Activated B cell treated with CpG ODN at 0.5 μM for 24 hours (primary cell): ENCODE measurements at regions not wholly inside any gene's neighbourhood (a gene's known extent, or its start where the extent isn't known, plus 50 kb on each side); places are given as distances from the start of the nearest gene placed in this dataset.

ENCODE experiments used
- ATAC-seq: fragments of 200-7000 bp; cut with Tn5 transposase; one replicate; pipeline ENCODE4 v1.10.0; 2021; ENCODE audit warnings: low read depth, mild to moderate bottlenecking, moderate library complexity
- CTCF ChIA-PET: fragments of 350-600 bp; sonication (Branson Sonifier 250); formaldehyde crosslinking; loops from one replicate; lab custom pipeline; 2021; ENCODE audit warnings: antibody characterized with exemption; lab: Charles Lee
- POLR2A ChIA-PET: fragments of 350-600 bp; sonication (Branson Sonifier 250); formaldehyde crosslinking; loops from one replicate; lab custom pipeline; 2021; ENCODE audit warnings: antibody characterized with exemption; lab: Charles Lee
- DNase-seq: peaks from one replicate; pipeline ENCODE4 v3.0.0; 2022
- H3K27ac Mint-ChIP-seq: one replicate; pipeline ENCODE4 v1.8.0; 2020; ENCODE audit warnings: mixed read lengths
- H3K27me3 Mint-ChIP-seq: one replicate; pipeline ENCODE4 v1.8.0; 2021; ENCODE audit warnings: mixed read lengths
- H3K36me3 Mint-ChIP-seq: one replicate; pipeline ENCODE4 v1.8.0; 2021; ENCODE audit warnings: low read depth, mixed read lengths
- H3K4me1 Mint-ChIP-seq: one replicate; pipeline ENCODE4 v1.8.0; 2021; ENCODE audit warnings: mixed read lengths
- H3K4me3 Mint-ChIP-seq: one replicate; pipeline ENCODE4 v1.8.0; 2020; ENCODE audit warnings: mild to moderate bottlenecking, mixed read lengths
- H3K9me3 Mint-ChIP-seq: one replicate; pipeline ENCODE4 v1.8.0; 2020; ENCODE audit warnings: mixed read lengths
- CTCF ChIP-seq: fragments of 200-600 bp; IDR thresholded peaks from one replicate; pipeline ENCODE4 v1.8.0; 2022; ENCODE audit warnings: antibody characterized with exemption, mild to moderate bottlenecking
- intact Hi-C: fragments of 100-400 bp; cut with micrococcal nuclease; formaldehyde crosslinking; loops from one replicate; pipeline ENCODE4 v1.15.1; 2024

- no peak for TF ChIP-seq CTCF
- CTCF ChIA-PET = no interaction called here
These were observed 164.8 kb downstream of the PLPPR5 start for GRCh38 chr1:98839840-98840239.

More at GRCh38 chr1:98839840-98840239, 164.8 kb downstream of the PLPPR5 start:
- POLR2A ChIA-PET = no interaction called here
- no peaks in the 10 kb centered on the region for H3K27me3 Mint-ChIP-seq
- H3K9me3 Mint-ChIP-seq = no peaks in the 10 kb centered on the region
- no peaks in the 10 kb centered on the region for H3K4me1 Mint-ChIP-seq
- H3K36me3 Mint-ChIP-seq = no peaks in the 10 kb centered on the region
- DNase-seq (no peak), ATAC-seq (no peak)
- intact Hi-C loops = no loop called here
- H3K27ac Mint-ChIP-seq = no peak overlapping the region
- H3K4me3 Mint-ChIP-seq = no peak overlapping the region
